BLaER1 treated with 17β-estradiol and CSF1 and Interleukin-3, amounts not matched to agents 10 nM and 100 nM (cell line): ENCODE measurements at regions not wholly inside any gene's neighbourhood (a gene's known extent, or its start where the extent isn't known, plus 50 kb on each side); places are given as distances from the start of the nearest gene placed in this dataset.
A peak's percentile ranks its signal among the peaks of the same experiment; 100 is the strongest.

Source experiments
- H3K27ac ChIP-seq, 11 experiments: shearing (Covaris generic); formaldehyde crosslinking; 2 replicates each; pipeline ENCODE4 v1.8.1; 2022
- H3K27me3 ChIP-seq, 11 experiments: shearing (Covaris generic); formaldehyde crosslinking; 2 replicates each; pipeline ENCODE4 v1.8.1; 2022
- H3K36me3 ChIP-seq, 11 experiments: shearing (Covaris generic); formaldehyde crosslinking; 2 replicates each; pipeline ENCODE4 v1.8.1; 2022
- H3K4me1 ChIP-seq, 10 experiments: shearing (Covaris generic); formaldehyde crosslinking; 2 replicates each; pipeline ENCODE4 v1.8.1; 2022
- H3K4me2 ChIP-seq, 11 experiments: shearing (Covaris generic); formaldehyde crosslinking; 2 replicates each; pipeline ENCODE4 v1.8.1; 2022
- H3K4me3 ChIP-seq, 10 experiments: shearing (Covaris generic); formaldehyde crosslinking; 2 replicates each; pipeline ENCODE4 v1.8.1; 2022
- H3K9ac ChIP-seq, 11 experiments: shearing (Covaris generic); formaldehyde crosslinking; 2 replicates each; pipeline ENCODE4 v1.8.1; 2022
- H3K9me3 ChIP-seq, 11 experiments: shearing (Covaris generic); formaldehyde crosslinking; replicated peaks in 1 of 11; 2 replicates each; pipeline ENCODE4 v1.8.1; 2022
- H4K20me1 ChIP-seq, 11 experiments: shearing (Covaris generic); formaldehyde crosslinking; 2 replicates each; pipeline ENCODE4 v1.8.1; 2022
- Cebpa-rat ChIP-seq, 11 experiments: shearing (Covaris generic); IDR thresholded peaks; 2 replicates each; pipeline ENCODE4 v1.8.1; 2022

DNA sequence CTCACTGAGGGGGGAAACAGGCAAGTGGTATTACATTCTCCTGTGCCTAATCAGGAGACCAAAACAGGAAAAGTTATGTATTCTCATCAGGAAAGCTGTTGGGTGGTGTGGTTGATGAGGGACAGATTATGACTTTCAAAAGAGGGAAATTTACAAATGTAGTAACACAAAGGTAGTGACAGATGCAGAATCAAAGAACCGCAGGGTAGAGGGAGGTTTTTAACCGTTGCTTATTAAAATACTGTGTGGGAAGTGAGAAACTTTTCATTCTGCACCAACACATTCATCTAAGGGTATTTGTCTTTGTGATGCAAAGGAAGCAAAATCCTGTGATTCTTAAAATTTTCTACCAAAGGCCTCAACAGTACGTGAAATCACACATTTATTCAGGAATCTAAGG is 288.2 kb upstream of the MAN1A1 start:
- no peak overlapping the region for H3K9ac ChIP-seq
- H3K4me2 ChIP-seq: no peak overlapping the region
- no peaks in the 10 kb centered on the region for H3K36me3 ChIP-seq
- no peak for TF ChIP-seq Cebpa-rat (IDR thresholded peaks at IDR 0.05)
- no peaks in the 10 kb centered on the region for H4K20me1 ChIP-seq
- no peaks in the 10 kb centered on the region for H3K27me3 ChIP-seq
- no peaks in the 10 kb centered on the region for H3K4me1 ChIP-seq
- no peak overlapping the region for H3K27ac ChIP-seq
- H3K4me3 ChIP-seq: no peak overlapping the region
- peaks cover 0 to 4% (median 0%) of the 10 kb centered on the region in 11 experiments; a peak in 2 of 22 replicates for H3K9me3 ChIP-seq

DNA sequence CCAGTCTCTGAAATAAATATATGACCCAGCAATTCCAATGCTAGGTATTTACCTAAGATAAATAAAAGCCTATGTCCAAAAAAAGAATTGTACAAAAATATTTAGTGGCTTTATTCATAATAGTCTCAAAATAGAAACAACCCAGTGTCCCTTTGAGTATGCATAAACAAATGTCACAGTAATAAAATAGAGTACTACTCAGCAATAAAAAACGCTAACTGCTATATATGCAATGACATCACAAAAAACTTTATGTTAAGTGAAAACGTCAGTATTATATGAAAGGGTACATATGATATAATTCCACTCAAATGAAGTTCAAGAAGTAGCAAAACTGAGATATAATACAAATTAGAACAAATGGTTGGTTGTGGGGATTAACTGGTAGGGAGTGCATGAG is 286.5 kb upstream of the MAN1A1 start:
- no peak for TF ChIP-seq Cebpa-rat (IDR thresholded peaks at IDR 0.05)

DNA sequence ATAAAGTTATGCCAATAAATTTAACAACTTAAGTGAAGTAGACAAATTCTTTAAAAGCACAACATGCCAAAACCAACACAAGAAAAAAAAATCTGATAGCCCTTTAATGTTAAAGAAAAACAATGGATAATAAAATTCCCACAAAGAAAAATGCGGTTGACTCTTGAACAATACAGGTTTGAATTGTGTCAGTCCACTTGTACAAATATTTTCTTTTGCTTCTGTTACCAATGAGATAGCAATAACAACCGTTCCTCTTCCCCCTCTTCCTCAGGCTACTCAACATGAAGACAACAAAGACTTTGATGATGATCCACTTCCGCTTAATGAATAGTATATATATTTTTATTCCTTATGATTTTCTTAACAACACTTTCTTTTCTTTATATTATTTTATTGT is 283.9 kb upstream of the MAN1A1 start:
- TF ChIP-seq Cebpa-rat (IDR thresholded peaks at IDR 0.05): no peak
- H3K4me3 ChIP-seq: no peak overlapping the region
- H3K27me3 ChIP-seq: no peaks in the 10 kb centered on the region
- no peaks in the 10 kb centered on the region for H3K4me1 ChIP-seq
- peaks cover 0 to 5% (median 0%) of the 10 kb centered on the region in 11 experiments; a peak in 6 of 22 replicates for H3K9me3 ChIP-seq
- H3K4me2 ChIP-seq: no peak overlapping the region
- H3K27ac ChIP-seq: no peak overlapping the region
- no peaks in the 10 kb centered on the region for H3K36me3 ChIP-seq
- H4K20me1 ChIP-seq: no peaks in the 10 kb centered on the region
- no peak overlapping the region for H3K9ac ChIP-seq

More for the DNA sequence above, 286.5 kb upstream of the MAN1A1 start:
- Histone ChIP-seq H3K36me3 (no peaks in the 10 kb centered on the region), H3K9ac (no peak overlapping the region), H3K9me3 (peaks cover 0 to 5% (median 0%) of the 10 kb centered on the region in 11 experiments; a peak in 6 of 22 replicates), H3K27me3 (no peaks in the 10 kb centered on the region), H3K27ac (no peak overlapping the region), H4K20me1 (no peaks in the 10 kb centered on the region), H3K4me2 (no peak overlapping the region), H3K4me3 (no peak overlapping the region), H3K4me1 (no peaks in the 10 kb centered on the region)

DNA sequence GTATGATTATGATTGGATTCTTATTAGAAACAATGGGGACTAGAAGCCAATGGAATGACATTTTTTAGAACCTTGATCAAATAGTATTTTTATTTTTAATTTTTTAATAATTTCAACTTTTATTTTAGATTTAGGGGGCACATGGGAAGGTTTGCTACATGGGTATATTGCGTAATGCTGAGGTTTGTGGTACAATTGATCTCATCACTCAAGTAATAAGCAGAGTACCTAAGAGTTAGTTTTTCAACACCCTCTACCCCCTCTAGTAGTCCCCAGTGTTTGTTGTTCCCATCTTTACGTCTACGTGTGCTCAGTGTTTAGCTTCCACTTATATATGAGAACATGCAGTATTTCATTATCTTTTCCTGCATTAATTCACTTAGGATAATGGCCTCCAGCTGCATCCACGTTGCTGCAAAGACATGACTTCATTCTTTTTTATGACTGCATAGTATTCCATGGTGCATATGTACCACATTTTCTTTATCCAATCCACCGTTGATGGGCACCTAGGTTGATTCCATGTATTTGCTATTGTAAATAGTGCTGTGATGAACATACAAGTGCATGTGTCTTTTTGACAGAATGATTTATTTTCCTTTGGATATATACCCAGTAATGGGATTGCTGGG is 281.1 kb upstream of the MAN1A1 start:
- peak in 4 of 11 experiments; percentile 13 to 68 (median 42); a peak in 4 of 22 replicates for TF ChIP-seq Cebpa-rat (IDR thresholded peaks at IDR 0.05)
- no peak overlapping the region for H3K4me3 ChIP-seq

DNA sequence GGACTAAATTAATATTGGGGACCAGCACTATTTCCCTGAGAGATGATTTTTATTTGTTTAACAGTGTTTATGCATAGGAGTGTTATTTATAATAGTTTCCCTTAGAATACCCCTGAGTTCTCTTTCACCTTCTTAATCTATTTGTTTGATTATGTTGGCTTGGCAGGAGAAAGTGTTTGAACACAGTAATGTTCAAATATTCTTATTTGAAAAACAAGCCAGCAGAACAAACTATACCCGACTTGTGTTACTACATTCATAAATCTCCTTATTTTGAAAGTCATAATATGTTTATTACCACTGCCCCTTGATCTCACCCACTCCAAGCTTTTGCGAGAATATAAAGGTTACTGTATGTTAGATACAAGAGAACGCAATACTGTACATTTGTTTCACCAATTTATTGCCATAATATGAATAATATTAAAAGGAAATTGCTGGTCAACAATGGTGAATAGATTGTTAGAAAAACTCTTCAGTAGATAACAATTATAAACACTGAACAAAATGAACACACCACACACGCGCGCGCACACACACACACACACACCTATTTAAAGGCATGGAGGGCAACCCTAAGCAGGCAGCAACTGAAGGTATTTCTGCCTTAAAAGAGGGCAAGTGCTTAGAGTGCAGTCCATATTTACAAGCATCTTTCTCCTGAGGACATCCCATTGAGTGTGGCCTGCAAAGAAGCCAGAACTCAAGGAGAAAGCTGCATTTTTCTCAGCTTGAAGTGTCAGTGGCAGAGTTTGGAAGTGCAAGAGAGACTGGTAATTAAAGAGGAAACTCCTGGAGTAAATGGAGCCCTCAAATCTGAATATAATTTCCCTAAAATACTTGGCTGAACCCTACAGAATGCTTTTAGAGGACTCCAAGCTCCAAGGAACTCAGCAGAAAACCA is 279.4 kb upstream of the MAN1A1 start:
- H3K4me1 ChIP-seq: no peaks in the 10 kb centered on the region
- H3K4me3 ChIP-seq: no peak overlapping the region
- no peak overlapping the region for H3K27ac ChIP-seq
- no peaks in the 10 kb centered on the region for H3K36me3 ChIP-seq
- H3K9ac ChIP-seq: no peak overlapping the region
- H3K9me3 ChIP-seq: peaks cover 0 to 5% (median 0%) of the 10 kb centered on the region in 11 experiments; a peak in 4 of 22 replicates
- TF ChIP-seq Cebpa-rat (IDR thresholded peaks at IDR 0.05): no peak
- H3K4me2 ChIP-seq: no peak overlapping the region
- no peaks in the 10 kb centered on the region for H3K27me3 ChIP-seq
- H4K20me1 ChIP-seq: no peaks in the 10 kb centered on the region

More for the DNA sequence above, 281.1 kb upstream of the MAN1A1 start:
- Histone ChIP-seq H3K4me1 (no peaks in the 10 kb centered on the region), H3K9me3 (peaks cover 0 to 5% (median 0%) of the 10 kb centered on the region in 11 experiments; a peak in 6 of 22 replicates), H4K20me1 (no peaks in the 10 kb centered on the region), H3K27ac (no peak overlapping the region), H3K4me2 (no peak overlapping the region), H3K36me3 (no peaks in the 10 kb centered on the region), H3K9ac (no peak overlapping the region), H3K27me3 (no peaks in the 10 kb centered on the region)

DNA sequence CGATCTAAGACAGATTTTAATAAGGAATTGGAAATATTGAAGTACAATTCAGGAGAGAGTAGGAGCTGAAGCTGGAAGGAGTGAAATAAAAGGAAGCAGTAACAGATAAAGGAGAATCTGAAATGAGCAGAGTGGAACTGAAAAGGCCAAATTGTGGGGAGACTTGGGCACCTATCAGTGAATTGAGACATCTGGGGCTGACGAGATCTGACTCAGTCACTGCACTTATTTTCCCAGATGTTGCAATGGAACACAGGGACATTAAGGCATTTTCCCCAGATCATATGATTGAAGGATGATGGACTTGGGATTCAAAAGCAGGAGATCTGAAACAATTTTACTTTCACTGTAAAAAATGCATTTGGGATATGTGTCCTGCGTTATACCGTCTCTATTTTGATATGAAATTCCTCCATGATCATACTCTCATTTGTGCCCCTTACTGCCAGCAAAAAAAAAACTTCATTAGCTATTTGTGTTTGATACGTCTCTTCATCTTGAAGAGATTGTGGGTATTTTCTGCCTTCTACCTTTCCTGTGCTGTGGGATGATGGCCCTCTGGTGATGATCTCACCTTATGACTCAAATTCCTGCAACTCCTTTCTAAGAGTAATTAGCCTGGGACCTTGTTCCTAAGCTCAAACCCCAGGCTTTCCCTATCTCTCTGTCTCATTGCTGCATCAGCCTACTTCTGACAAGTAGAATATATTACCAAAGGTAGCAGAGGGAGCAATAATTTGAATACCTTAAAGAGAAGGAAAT is 278.5 kb upstream of the MAN1A1 start:
- Histone ChIP-seq H4K20me1 (no peaks in the 10 kb centered on the region), H3K9ac (no peak overlapping the region), H3K27me3 (no peaks in the 10 kb centered on the region), H3K9me3 (peaks cover 0 to 5% (median 0%) of the 10 kb centered on the region in 11 experiments; a peak in 4 of 22 replicates), H3K36me3 (no peaks in the 10 kb centered on the region), H3K4me2 (no peak overlapping the region), H3K4me3 (no peak overlapping the region), H3K27ac (no peak overlapping the region), H3K4me1 (no peaks in the 10 kb centered on the region)
- TF ChIP-seq Cebpa-rat (IDR thresholded peaks at IDR 0.05): no peak

DNA sequence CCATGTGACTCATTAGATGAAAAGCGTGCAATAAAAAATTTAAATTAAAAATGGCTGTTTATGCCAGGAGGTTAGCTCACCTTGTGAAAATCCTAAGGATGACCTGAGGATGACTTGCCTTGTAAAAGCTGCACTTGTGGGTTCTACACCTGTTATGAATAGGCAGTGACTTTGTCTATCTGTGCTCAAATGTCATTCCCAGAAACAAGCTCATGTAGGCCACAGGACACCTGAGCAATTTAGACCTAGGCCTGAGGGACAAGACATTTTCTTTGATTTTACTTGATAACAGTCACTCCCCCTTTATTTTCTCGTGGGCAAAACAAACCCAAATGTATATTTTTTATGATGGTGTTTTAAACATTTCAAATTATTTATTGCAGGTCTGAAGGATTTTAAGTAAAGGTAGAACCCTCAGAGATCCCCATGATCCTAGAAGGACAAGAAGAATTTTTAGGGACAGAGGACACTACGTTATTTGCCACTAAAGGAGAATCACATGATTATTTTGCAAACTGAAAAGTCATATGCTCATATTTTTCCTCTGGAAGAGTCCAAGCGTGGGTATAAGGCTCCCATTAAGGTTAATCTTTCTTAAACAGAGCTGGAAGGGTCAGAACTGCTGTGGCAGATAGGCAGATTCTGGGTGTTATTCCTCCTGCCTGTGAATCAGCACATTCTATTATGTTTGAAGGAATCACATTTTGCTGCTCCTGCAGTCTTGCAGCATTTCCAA is 277.5 kb upstream of the MAN1A1 start:
- no peaks in the 10 kb centered on the region for H3K36me3 ChIP-seq
- H3K9me3 ChIP-seq: peaks cover 0 to 5% (median 0%) of the 10 kb centered on the region in 11 experiments; a peak in 4 of 22 replicates
- H3K27me3 ChIP-seq: no peaks in the 10 kb centered on the region
- no peak overlapping the region for H3K27ac ChIP-seq
- no peak overlapping the region for H3K4me2 ChIP-seq
- H3K4me1 ChIP-seq: no peaks in the 10 kb centered on the region
- no peak for TF ChIP-seq Cebpa-rat (IDR thresholded peaks at IDR 0.05)
- H3K4me3 ChIP-seq: no peak overlapping the region
- no peak overlapping the region for H3K9ac ChIP-seq
- no peaks in the 10 kb centered on the region for H4K20me1 ChIP-seq

DNA sequence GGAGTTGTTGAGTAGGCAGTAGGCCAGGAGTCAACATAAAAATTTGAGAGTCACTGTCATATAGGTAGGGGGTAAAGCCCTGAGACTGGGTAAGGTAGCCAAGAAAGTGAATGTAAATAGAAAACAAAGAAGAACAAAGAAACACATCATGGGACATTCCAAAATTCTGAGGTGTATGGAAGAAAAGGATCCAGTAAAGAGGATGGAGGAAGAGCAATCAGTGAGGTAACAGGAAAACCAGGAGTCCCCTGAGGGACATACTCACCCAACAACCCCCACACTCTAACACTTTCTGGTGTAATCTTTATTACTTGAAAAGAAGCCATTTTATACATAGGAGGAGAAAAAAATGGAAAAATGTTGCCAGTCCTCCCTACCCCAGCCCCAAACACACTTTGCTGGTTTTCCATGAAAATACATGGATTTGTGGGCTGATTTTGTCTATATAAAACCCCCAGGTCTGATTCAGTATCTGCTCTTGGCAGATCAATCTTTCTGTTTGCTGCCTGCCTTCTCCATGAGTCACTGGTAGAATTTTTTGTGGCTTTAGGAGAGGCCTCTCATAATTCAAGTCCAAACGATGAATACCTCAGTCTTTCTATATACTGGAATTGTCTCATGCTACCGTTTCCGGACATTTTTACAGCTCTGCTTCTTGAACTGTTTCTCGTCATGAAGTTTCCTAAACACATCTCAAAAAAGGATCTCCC is 271.4 kb upstream of the MAN1A1 start:
- Histone ChIP-seq H3K4me2 (no peak overlapping the region), H3K4me1 (no peaks in the 10 kb centered on the region), H3K9me3 (no peaks in the 10 kb centered on the region), H3K27me3 (no peaks in the 10 kb centered on the region), H3K4me3 (no peak overlapping the region), H3K9ac (no peak overlapping the region), H3K36me3 (no peaks in the 10 kb centered on the region), H4K20me1 (no peaks in the 10 kb centered on the region), H3K27ac (no peak overlapping the region)
- no peak for TF ChIP-seq Cebpa-rat (IDR thresholded peaks at IDR 0.05)
